Esophagus muscularis mucosa (tissue), 4 donors: ENCODE measurements at regions not wholly inside any gene's neighbourhood (a gene's known extent, or its start where the extent isn't known, plus 50 kb on each side); places are given as distances from the start of the nearest gene placed in this dataset.

Experiments used
- DNase-seq: peaks from one replicate; pipeline ENCODE4 v3.0.0-alpha.2; 2017; ENCODE audit errors: extremely low spot score
- H3K27ac ChIP-seq, 4 donors: fragments of 200-600 bp; sonication (generic); replicated peaks in 1 of 4; 1 replicate in 3 of 4; 2 replicates in 1 of 4; pipeline ENCODE4 v1.5.1; 2016 to 2019; ENCODE audit warnings: mild to moderate bottlenecking in 1 of 4
- H3K27me3 ChIP-seq, 4 donors: fragments of 200-600 bp; sonication (generic); one replicate each; pipeline versions ENCODE4 v1.5.1 to v1.6.0; 2016 to 2019
- H3K36me3 ChIP-seq, 4 donors: fragments of 200-600 bp; sonication (generic); one replicate each; pipeline ENCODE4 v1.5.1; 2016 to 2019
- H3K4me1 ChIP-seq, 4 donors: fragments of 200-600 bp; sonication (generic); one replicate each; pipeline ENCODE4 v1.5.1; 2016 to 2019
- H3K4me3 ChIP-seq, 4 donors: fragments of 200-600 bp; sonication (generic); 1 replicate in 2 of 4; 2 replicates in 2 of 4; pipeline ENCODE4 v1.5.1; 2016 to 2019; ENCODE audit warnings: mild to moderate bottlenecking in 4 of 4, moderate library complexity in 1 of 4
- H3K9me3 ChIP-seq, 4 donors: fragments of 200-600 bp; sonication (generic); 1 replicate in 3 of 4; 2 replicates in 1 of 4; pipeline ENCODE4 v1.5.1; 2016 to 2019
- CTCF ChIP-seq, 3 experiments: fragments of 200-600 bp in 2 of 3; fragments of 450-650 bp in 1 of 3; sonication (generic) in 2 of 3; IDR thresholded peaks; one replicate each; pipeline ENCODE4 v1.5.1; 2017 to 2019; ENCODE audit warnings: antibody characterized with exemption in 3 of 3, mild to moderate bottlenecking in 2 of 3, moderate library complexity in 1 of 3
- EP300 ChIP-seq: sonication (generic); formaldehyde crosslinking; IDR thresholded peaks from one replicate; pipeline ENCODE4 v1.6.1; 2017; ENCODE audit warnings: antibody characterized with exemption
- POLR2A ChIP-seq: fragments of 450-650 bp; IDR thresholded peaks from one replicate; pipeline ENCODE4 v1.6.1; 2017; ENCODE audit warnings: antibody characterized with exemption, moderate library complexity, mild to moderate bottlenecking, low read depth
- POLR2AphosphoS5 ChIP-seq, 2 donors: sonication (generic); formaldehyde crosslinking; IDR thresholded peaks; one replicate each; pipeline ENCODE4 v1.6.1; 2017; ENCODE audit warnings: antibody characterized with exemption in 2 of 2
- WGBS: methylation state at CpG from one replicate; pipeline ENCODE4 v1.1.5; 2018; 5-methylcytosine and 5-hydroxymethylcytosine counted together
- intact Hi-C: fragments of 100-400 bp; cut with DNase I; formaldehyde crosslinking; loops from one replicate; pipeline ENCODE4 v1.15.1; 2023

GRCh38 chr4:10343656-10344055 lies 113.6 kb downstream of the ZNF518B start:
- no peak overlapping the region for H3K4me3 ChIP-seq
- no peaks in the 10 kb centered on the region for H3K27me3 ChIP-seq
- no peaks in the 10 kb centered on the region for H3K36me3 ChIP-seq
- H3K4me1 ChIP-seq = no peaks in the 10 kb centered on the region
- intact Hi-C loops = no loop called here
- H3K9me3 ChIP-seq = no peaks in the 10 kb centered on the region
- no peak for DNase-seq
- 61% methylated on average over 2 of the region's 2 CpGs for WGBS
- no peak for TF ChIP-seq CTCF (IDR thresholded peaks at IDR 0.05)
- no peak for TF ChIP-seq POLR2A
- no peak overlapping the region for H3K27ac ChIP-seq

- H3K27ac ChIP-seq = no peak overlapping the region
- H3K27me3 ChIP-seq = no peaks in the 10 kb centered on the region
- intact Hi-C loops = no loop called here
- DNase-seq = no peak
- H3K36me3 ChIP-seq = no peaks in the 10 kb centered on the region
- no peaks in the 10 kb centered on the region for H3K9me3 ChIP-seq
- no peak for TF ChIP-seq POLR2AphosphoS5 (IDR thresholded peaks at IDR 0.05)
- no peak for TF ChIP-seq POLR2A
- TF ChIP-seq EP300 = no peak
- no peak for TF ChIP-seq CTCF (IDR thresholded peaks at IDR 0.05)
- no peak overlapping the region for H3K4me3 ChIP-seq
- H3K4me1 ChIP-seq = no peaks in the 10 kb centered on the region
- WGBS = 81% methylated on average over 2 of the region's 2 CpGs
Observed at GRCh38 chr4:10342866-10343265, 114.4 kb downstream of the ZNF518B start.

GRCh38 chr4:10336471-10336870 lies 120.8 kb downstream of the ZNF518B start:
- H3K36me3 ChIP-seq = no peaks in the 10 kb centered on the region
- intact Hi-C loops = no loop called here
- 77% methylated on average over 4 of the region's 4 CpGs for WGBS
- H3K4me1 ChIP-seq = no peaks in the 10 kb centered on the region
- DNase-seq = no peak
- H3K4me3 ChIP-seq = no peak overlapping the region
- H3K27ac ChIP-seq = no peak overlapping the region
- no peaks in the 10 kb centered on the region for H3K9me3 ChIP-seq
- TF ChIP-seq CTCF (IDR thresholded peaks at IDR 0.05) = no peak
- no peak for TF ChIP-seq POLR2AphosphoS5 (IDR thresholded peaks at IDR 0.05)
- TF ChIP-seq EP300 = no peak
- TF ChIP-seq POLR2A = no peak
- H3K27me3 ChIP-seq = peaks cover 0 to 6% (median 0%) of the 10 kb centered on the region in 4 donors

- H3K36me3 ChIP-seq = no peaks in the 10 kb centered on the region
- H3K4me3 ChIP-seq = no peak overlapping the region
- no peak for TF ChIP-seq POLR2A
- TF ChIP-seq CTCF (IDR thresholded peaks at IDR 0.05) = no peak
- no peak for TF ChIP-seq POLR2AphosphoS5 (IDR thresholded peaks at IDR 0.05)
- TF ChIP-seq EP300 = no peak
- DNase-seq = no peak
- peaks cover 0 to 6% (median 0%) of the 10 kb centered on the region in 4 donors for H3K27me3 ChIP-seq
- no peaks in the 10 kb centered on the region for H3K4me1 ChIP-seq
- no peak overlapping the region for H3K27ac ChIP-seq
- H3K9me3 ChIP-seq = no peaks in the 10 kb centered on the region
- WGBS = 79% methylated on average over 8 of the region's 8 CpGs
- intact Hi-C loops = no loop called here
Observed at GRCh38 chr4:10335050-10335449, 122.2 kb downstream of the ZNF518B start.

GRCh38 chr4:10334506-10335028 lies 122.7 kb downstream of the ZNF518B start:
- Histone ChIP-seq H3K4me1 (no peaks in the 10 kb centered on the region), H3K27ac (no peak overlapping the region), H3K27me3 (peaks cover 0 to 6% (median 0%) of the 10 kb centered on the region in 4 donors), H3K9me3 (no peaks in the 10 kb centered on the region), H3K4me3 (no peak overlapping the region), H3K36me3 (no peaks in the 10 kb centered on the region)
- TF ChIP-seq CTCF (IDR thresholded peaks at IDR 0.05) (no peak), POLR2A (no peak), EP300 (no peak), POLR2AphosphoS5 (IDR thresholded peaks at IDR 0.05) (no peak)
- 86% methylated on average over 3 of the region's 3 CpGs for WGBS
- intact Hi-C loops = no loop called here
- DNase-seq = no peak
